B cell (primary cell): ENCODE measurements at regions not wholly inside any gene's neighbourhood (a gene's known extent, or its start where the extent isn't known, plus 50 kb on each side); places are given as distances from the start of the nearest gene placed in this dataset.

Source experiments
- ATAC-seq: fragments of 200-7000 bp; cut with Tn5 transposase; one replicate; pipeline ENCODE4 v1.10.0; 2021; ENCODE audit warnings: low read depth, mild to moderate bottlenecking, moderate number of reproducible peaks, moderate library complexity
- CTCF ChIA-PET: fragments of 350-600 bp; sonication (Branson Sonifier 250); formaldehyde crosslinking; loops from one replicate; lab custom pipeline; 2021; ENCODE audit warnings: antibody characterized with exemption, inconsistent platforms; lab: Charles Lee
- POLR2A ChIA-PET: fragments of 350-600 bp; sonication (Branson Sonifier 250); formaldehyde crosslinking; loops from one replicate; lab custom pipeline; 2021; ENCODE audit warnings: antibody characterized with exemption; lab: Charles Lee
- DNase-seq: peaks from one replicate; pipeline ENCODE4 v3.0.0; 2013
- H2AFZ ChIP-seq: 2 replicates; pipeline ENCODE4 v1.6.1; 2012; ENCODE audit warnings: mild to moderate bottlenecking, low read depth, low read length; ENCODE audit not compliant: insufficient read depth, poor library complexity, severe bottlenecking
- H3K27ac ChIP-seq, 2 donors: 1 replicate in 1 of 2; 2 replicates in 1 of 2; pipeline ENCODE4 v1.5.1; 2012 to 2013; ENCODE audit warnings: low read length in 2 of 2, mild to moderate bottlenecking in 2 of 2, moderate library complexity in 1 of 2
- H3K27me3 ChIP-seq, 4 experiments: fragments of 200-600 bp in 1 of 4; sonication (generic) in 1 of 4; replicated peaks in 1 of 4; 1 replicate in 2 of 4; 2 replicates in 2 of 4; pipeline versions ENCODE4 v1.6.1 to v1.7.0; 2013 to 2016; ENCODE audit warnings: low read length in 3 of 4, mild to moderate bottlenecking in 2 of 4, mixed read lengths in 1 of 4, moderate library complexity in 1 of 4; ENCODE audit not compliant: insufficient read depth in 4 of 4, control insufficient read depth in 3 of 4; ENCODE audit errors: control extremely low read depth in 1 of 4
- H3K36me3 ChIP-seq, 2 experiments: replicated peaks in 1 of 2; 1 replicate in 1 of 2; 2 replicates in 1 of 2; pipeline versions ENCODE4 v1.6.1 to v1.7.1; 2013; ENCODE audit warnings: low read length in 1 of 2; ENCODE audit not compliant: insufficient read depth in 2 of 2, control insufficient read depth in 1 of 2; ENCODE audit errors: control extremely low read depth in 1 of 2, extremely low read depth in 1 of 2
- H3K4me1 ChIP-seq, 2 donors: fragments of 200-600 bp in 1 of 2; sonication (generic) in 1 of 2; 1 replicate in 1 of 2; 2 replicates in 1 of 2; pipeline versions ENCODE4 v1.5.1 to v1.6.1; 2013 to 2017; ENCODE audit warnings: low read length in 2 of 2; ENCODE audit not compliant: control insufficient read depth in 2 of 2, insufficient read depth in 2 of 2
- H3K4me2 ChIP-seq: replicated peaks from 2 replicates; pipeline ENCODE3; 2012; ENCODE audit warnings: mild to moderate bottlenecking, low read depth, low read length; ENCODE audit not compliant: poor library complexity, severe bottlenecking
- H3K4me3 ChIP-seq, 5 experiments: fragments of 200-600 bp in 1 of 5; sonication (generic) in 1 of 5; 1 replicate in 3 of 5; 2 replicates in 2 of 5; pipeline versions ENCODE4 v1.5.1 to v1.7.0; 2011 to 2016; ENCODE audit warnings: low read length in 4 of 5, mild to moderate bottlenecking in 4 of 5, low read depth in 2 of 5, control low read depth in 1 of 5, moderate library complexity in 1 of 5; ENCODE audit not compliant: insufficient read depth in 1 of 5; ENCODE audit errors: control extremely low read depth in 1 of 5, extremely low read depth in 1 of 5
- H3K79me2 ChIP-seq: fragments of 200-600 bp; sonication (generic); one replicate; pipeline ENCODE4 v1.6.0; 2016; ENCODE audit warnings: low read length; ENCODE audit not compliant: control insufficient read depth, insufficient read depth
- H3K9ac ChIP-seq: fragments of 200-600 bp; sonication (generic); 2 replicates; pipeline ENCODE4 v1.6.1; 2017; ENCODE audit warnings: mild to moderate bottlenecking, low read length, moderate library complexity
- H3K9me3 ChIP-seq, 3 donors: one replicate each; pipeline versions ENCODE4 v1.6.1 to v1.7.1; 2013; ENCODE audit warnings: low read length in 2 of 3; ENCODE audit not compliant: control insufficient read depth in 2 of 3, insufficient read depth in 1 of 3; ENCODE audit errors: control extremely low read depth in 1 of 3
- H4K20me1 ChIP-seq: 2 replicates; pipeline ENCODE4 v1.6.0; 2012; ENCODE audit warnings: mild to moderate bottlenecking, low read length; ENCODE audit not compliant: insufficient read depth, control insufficient read depth, poor library complexity, severe bottlenecking
- H3K27ac Mint-ChIP-seq: one replicate; pipeline ENCODE4 v1.8.0; 2021; ENCODE audit warnings: mixed read lengths
- H3K27me3 Mint-ChIP-seq: one replicate; pipeline ENCODE4 v1.8.0; 2021; ENCODE audit warnings: mixed read lengths
- H3K4me1 Mint-ChIP-seq: one replicate; pipeline ENCODE4 v1.8.0; 2021; ENCODE audit warnings: mixed read lengths
- H3K4me3 Mint-ChIP-seq: one replicate; pipeline ENCODE4 v1.8.0; 2021; ENCODE audit warnings: mixed read lengths
- H3K9me3 Mint-ChIP-seq: one replicate; pipeline ENCODE4 v1.8.0; 2022; ENCODE audit warnings: mixed read lengths; ENCODE audit not compliant: insufficient read depth
- CTCF ChIP-seq: fragments of 200-600 bp; IDR thresholded peaks from one replicate; pipeline ENCODE4 v1.8.0; 2022; ENCODE audit warnings: antibody characterized with exemption, mild to moderate bottlenecking
- EZH2 ChIP-seq: IDR thresholded peaks from 2 replicates; pipeline ENCODE4 v1.6.1; 2012; ENCODE audit warnings: borderline replicate concordance, low read depth, mild to moderate bottlenecking, moderate library complexity, low read length; ENCODE audit not compliant: insufficient read depth, poor library complexity, severe bottlenecking
- WGBS: methylation state at CpG from one replicate; pipeline ENCODE4 v1.1.5; 2013; ENCODE audit warnings: missing lambda C conversion rate; ENCODE audit not compliant: insufficient coverage; 5-methylcytosine and 5-hydroxymethylcytosine counted together
- intact Hi-C: fragments of 100-400 bp; cut with micrococcal nuclease; formaldehyde crosslinking; loops from one replicate; pipeline ENCODE4 v1.10.0; 2022

- CTCF ChIA-PET: no interaction called here
- Histone ChIP-seq H3K9ac (no peak overlapping the region), H3K79me2 (no peaks in the 10 kb centered on the region), H3K4me3 (no peak overlapping the region), H3K4me2 (no peak overlapping the region), H3K36me3 (no peaks in the 10 kb centered on the region), H2AFZ (no peak overlapping the region), H4K20me1 (no peaks in the 10 kb centered on the region), H3K27ac (no peak overlapping the region), H3K9me3 (peaks cover 0 to 7% (median 0%) of the 10 kb centered on the region in 3 donors), H3K4me1 (no peaks in the 10 kb centered on the region), H3K27me3 (no peaks in the 10 kb centered on the region)
- no peak for TF ChIP-seq CTCF
- no peak for TF ChIP-seq EZH2
- Mint-ChIP-seq H3K27ac (no peak overlapping the region), H3K4me3 (no peak overlapping the region), H3K27me3 (no peaks in the 10 kb centered on the region), H3K4me1 (no peaks in the 10 kb centered on the region), H3K9me3 (peaks cover 5% of the 10 kb centered on the region)
- POLR2A ChIA-PET: no interaction called here
- intact Hi-C loops: no loop called here
- no peak for DNase-seq
- no peak for ATAC-seq
- 17% methylated on average over 1 of the region's 1 CpG for WGBS
Measured at GRCh38 chr7:126119981-126120380, 1132.8 kb downstream of the GRM8 start.

- intact Hi-C loops: no loop called here
- Mint-ChIP-seq H3K4me1 (no peaks in the 10 kb centered on the region), H3K27ac (no peak overlapping the region), H3K27me3 (no peaks in the 10 kb centered on the region), H3K9me3 (peaks cover 3% of the 10 kb centered on the region), H3K4me3 (no peak overlapping the region)
- H3K9ac ChIP-seq: no peak overlapping the region
- TF ChIP-seq EZH2 (no peak), CTCF (no peak)
- no peak overlapping the region for H3K27ac ChIP-seq
- ATAC-seq (no peak), DNase-seq (no peak)
- H2AFZ ChIP-seq: no peak overlapping the region
- no peaks in the 10 kb centered on the region for H3K4me1 ChIP-seq
- ChIA-PET CTCF (no interaction called here), POLR2A (no interaction called here)
- H3K4me3 ChIP-seq: no peak overlapping the region
- H4K20me1 ChIP-seq: no peaks in the 10 kb centered on the region
- no peaks in the 10 kb centered on the region for H3K79me2 ChIP-seq
- H3K27me3 ChIP-seq: no peaks in the 10 kb centered on the region
- no peaks in the 10 kb centered on the region for H3K9me3 ChIP-seq
- H3K4me2 ChIP-seq: no peak overlapping the region
- WGBS: no CpG with 5 or more reads among the region's 1 CpG
- no peaks in the 10 kb centered on the region for H3K36me3 ChIP-seq
Measured at GRCh38 chr7:126103582-126103981, 1149.2 kb downstream of the GRM8 start.
